ENCODE measurements at regions not wholly inside any gene's neighbourhood (a gene's known extent, or its start where the extent isn't known, plus 50 kb on each side); places are given as distances from the start of the nearest gene placed in this dataset.

DNA sequence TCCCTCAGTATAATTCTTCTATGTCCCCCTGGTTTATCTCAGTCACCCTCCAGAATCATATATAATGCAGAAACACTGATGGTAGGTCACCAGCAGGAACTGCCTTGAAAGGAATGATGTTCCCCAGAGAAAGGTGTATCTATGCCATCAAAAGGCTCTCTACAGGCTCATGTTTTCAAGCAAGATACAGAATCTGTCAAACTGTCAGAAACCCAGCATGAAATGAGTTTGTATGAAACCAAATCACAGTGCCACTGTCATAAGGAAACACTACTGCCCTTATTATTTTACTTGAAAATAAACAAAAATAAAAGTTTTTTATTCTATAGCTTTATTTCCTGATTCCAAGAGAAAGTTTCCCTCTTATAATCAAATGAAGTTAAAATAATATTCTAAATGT lies 1064.5 kb upstream of the DDX18 start (continued):
- TF ChIP-seq EGR1 (IDR thresholded peaks at IDR 0.05; ENCODE audit: low read depth in 2 of 2) (no peak), NR2F2 (IDR thresholded peaks at IDR 0.05) (no peak), TAF1 (conservative IDR thresholded peaks at IDR 0.05) (no peak), HNF4A (conservative IDR thresholded peaks at IDR 0.05) (no peak)
- TF ChIP-seq, protein P1, sequence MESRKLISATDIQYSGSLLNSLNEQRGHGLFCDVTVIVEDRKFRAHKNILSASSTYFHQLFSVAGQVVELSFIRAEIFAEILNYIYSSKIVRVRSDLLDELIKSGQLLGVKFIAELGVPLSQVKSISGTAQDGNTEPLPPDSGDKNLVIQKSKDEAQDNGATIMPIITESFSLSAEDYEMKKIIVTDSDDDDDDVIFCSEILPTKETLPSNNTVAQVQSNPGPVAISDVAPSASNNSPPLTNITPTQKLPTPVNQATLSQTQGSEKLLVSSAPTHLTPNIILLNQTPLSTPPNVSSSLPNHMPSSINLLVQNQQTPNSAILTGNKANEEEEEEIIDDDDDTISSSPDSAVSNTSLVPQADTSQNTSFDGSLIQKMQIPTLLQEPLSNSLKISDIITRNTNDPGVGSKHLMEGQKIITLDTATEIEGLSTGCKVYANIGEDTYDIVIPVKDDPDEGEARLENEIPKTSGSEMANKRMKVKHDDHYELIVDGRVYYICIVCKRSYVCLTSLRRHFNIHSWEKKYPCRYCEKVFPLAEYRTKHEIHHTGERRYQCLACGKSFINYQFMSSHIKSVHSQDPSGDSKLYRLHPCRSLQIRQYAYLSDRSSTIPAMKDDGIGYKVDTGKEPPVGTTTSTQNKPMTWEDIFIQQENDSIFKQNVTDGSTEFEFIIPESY (IDR thresholded peaks at IDR 0.05): no peak

DNA sequence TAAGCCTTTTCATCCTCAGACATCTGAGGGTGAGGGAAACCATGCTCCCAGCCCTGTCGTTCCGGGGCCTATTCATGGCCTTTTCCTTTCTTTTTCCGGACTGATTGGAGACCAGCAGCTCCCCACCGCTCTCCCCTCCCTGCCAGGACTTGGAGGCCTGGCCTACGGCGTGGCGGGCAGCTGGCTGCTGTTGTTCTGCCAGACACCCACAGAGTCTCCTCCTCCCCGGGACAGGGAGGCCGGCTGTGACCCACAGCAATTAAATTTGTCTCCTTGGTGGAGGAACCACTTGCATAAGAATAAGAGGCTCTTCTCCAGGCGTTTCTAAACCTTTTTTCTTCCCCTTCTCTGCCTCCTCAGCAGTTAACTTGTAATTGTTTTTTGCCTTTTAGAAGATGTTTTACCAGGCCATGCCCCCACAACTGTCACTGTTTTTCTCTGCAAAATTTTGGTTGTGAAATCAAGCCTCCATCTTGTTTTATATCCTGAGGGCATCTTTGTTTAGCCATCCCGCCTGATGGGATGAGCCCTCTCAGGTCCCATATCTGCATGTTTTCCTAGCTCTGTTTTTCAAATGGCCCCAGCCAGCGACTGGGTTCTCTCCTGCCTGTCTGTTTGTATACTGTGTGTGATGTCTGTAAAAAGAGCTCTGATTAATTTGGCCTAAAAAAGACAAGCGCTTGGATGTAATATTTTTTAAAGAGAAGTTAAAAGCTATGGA lies 1060.0 kb upstream of the DDX18 start:
- H3K27ac ChIP-seq (ENCODE audit: low read depth in 1 of 2, low read length in 2 of 2): no peak overlapping the region
- TF ChIP-seq RXRA (IDR thresholded peaks at IDR 0.05) (no peak), TAF1 (conservative IDR thresholded peaks at IDR 0.05) (no peak), SP1 (IDR thresholded peaks at IDR 0.05) (no peak), GABPA (IDR thresholded peaks at IDR 0.05 in 1 of 2, conservative IDR thresholded peaks at IDR 0.05 in 1 of 2) (no peak), FOXA1 (IDR thresholded peaks at IDR 0.05) (no peak)
- TF ChIP-seq, protein P1 (IDR thresholded peaks at IDR 0.05): no peak
- no peak overlapping the region for H3K4me3 ChIP-seq (ENCODE audit: low read depth in 1 of 3, low read length in 3 of 3)
- H3K36me3 ChIP-seq (ENCODE audit: control insufficient read depth in 4 of 4, insufficient read depth in 3 of 4, low read depth in 1 of 4, low read length in 3 of 4): no peaks in the 10 kb centered on the region
- H3K9ac ChIP-seq (ENCODE audit: low read depth in 1 of 2, low read length in 2 of 2): no peak overlapping the region
- no peaks in the 10 kb centered on the region for H3K27me3 ChIP-seq (ENCODE audit: control insufficient read depth in 4 of 4, insufficient read depth in 4 of 4, low read length in 3 of 4)
- DNase-seq (ENCODE audit: low spot score): no peak
- H3K9me3 ChIP-seq (ENCODE audit: control insufficient read depth in 4 of 4, low read length in 3 of 4): no peaks in the 10 kb centered on the region
- no peaks in the 10 kb centered on the region for H3K4me1 ChIP-seq (ENCODE audit: control insufficient read depth in 4 of 4, insufficient read depth in 4 of 4, low read length in 3 of 4)
- WGBS: 63% methylated on average over 13 of the region's 13 CpGs

DNA sequence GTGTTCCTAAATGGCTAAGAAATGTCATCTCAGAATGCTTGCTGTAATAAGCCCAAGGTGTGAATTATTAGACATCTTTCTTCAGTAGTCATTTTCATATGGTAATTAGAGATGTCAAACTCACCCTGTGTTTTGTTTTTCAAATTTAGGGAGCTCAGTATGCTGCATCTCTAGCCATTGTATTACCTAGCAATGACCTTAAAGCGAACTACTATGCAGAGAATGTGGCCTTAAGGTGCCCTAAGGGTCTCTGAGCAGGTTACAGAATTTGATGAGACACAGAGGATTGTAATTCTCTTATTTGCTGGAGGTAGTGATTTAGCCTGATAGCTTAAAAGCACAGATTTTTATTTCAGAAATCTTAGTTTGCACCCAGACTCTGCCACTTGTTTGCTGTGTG lies 1052.6 kb upstream of the DDX18 start:
- no peak for DNase-seq (ENCODE audit: low spot score)
- TF ChIP-seq, protein P2, sequence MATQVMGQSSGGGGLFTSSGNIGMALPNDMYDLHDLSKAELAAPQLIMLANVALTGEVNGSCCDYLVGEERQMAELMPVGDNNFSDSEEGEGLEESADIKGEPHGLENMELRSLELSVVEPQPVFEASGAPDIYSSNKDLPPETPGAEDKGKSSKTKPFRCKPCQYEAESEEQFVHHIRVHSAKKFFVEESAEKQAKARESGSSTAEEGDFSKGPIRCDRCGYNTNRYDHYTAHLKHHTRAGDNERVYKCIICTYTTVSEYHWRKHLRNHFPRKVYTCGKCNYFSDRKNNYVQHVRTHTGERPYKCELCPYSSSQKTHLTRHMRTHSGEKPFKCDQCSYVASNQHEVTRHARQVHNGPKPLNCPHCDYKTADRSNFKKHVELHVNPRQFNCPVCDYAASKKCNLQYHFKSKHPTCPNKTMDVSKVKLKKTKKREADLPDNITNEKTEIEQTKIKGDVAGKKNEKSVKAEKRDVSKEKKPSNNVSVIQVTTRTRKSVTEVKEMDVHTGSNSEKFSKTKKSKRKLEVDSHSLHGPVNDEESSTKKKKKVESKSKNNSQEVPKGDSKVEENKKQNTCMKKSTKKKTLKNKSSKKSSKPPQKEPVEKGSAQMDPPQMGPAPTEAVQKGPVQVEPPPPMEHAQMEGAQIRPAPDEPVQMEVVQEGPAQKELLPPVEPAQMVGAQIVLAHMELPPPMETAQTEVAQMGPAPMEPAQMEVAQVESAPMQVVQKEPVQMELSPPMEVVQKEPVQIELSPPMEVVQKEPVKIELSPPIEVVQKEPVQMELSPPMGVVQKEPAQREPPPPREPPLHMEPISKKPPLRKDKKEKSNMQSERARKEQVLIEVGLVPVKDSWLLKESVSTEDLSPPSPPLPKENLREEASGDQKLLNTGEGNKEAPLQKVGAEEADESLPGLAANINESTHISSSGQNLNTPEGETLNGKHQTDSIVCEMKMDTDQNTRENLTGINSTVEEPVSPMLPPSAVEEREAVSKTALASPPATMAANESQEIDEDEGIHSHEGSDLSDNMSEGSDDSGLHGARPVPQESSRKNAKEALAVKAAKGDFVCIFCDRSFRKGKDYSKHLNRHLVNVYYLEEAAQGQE (IDR thresholded peaks at IDR 0.05): no peak
- TF ChIP-seq, protein P1 (IDR thresholded peaks at IDR 0.05): no peak
- TF ChIP-seq HNF4G (IDR thresholded peaks at IDR 0.05) (no peak), EGR1 (IDR thresholded peaks at IDR 0.05; ENCODE audit: low read depth in 2 of 2) (no peak), HNF4A (conservative IDR thresholded peaks at IDR 0.05) (no peak), FOXA1 (IDR thresholded peaks at IDR 0.05) (no peak), FOXA2 (IDR thresholded peaks at IDR 0.05) (no peak), JUND (IDR thresholded peaks at IDR 0.05) (no peak), TAF1 (conservative IDR thresholded peaks at IDR 0.05) (no peak), GABPA (IDR thresholded peaks at IDR 0.05 in 1 of 2, conservative IDR thresholded peaks at IDR 0.05 in 1 of 2) (no peak), SP1 (IDR thresholded peaks at IDR 0.05) (no peak), RXRA (IDR thresholded peaks at IDR 0.05) (no peak), YY1 (IDR thresholded peaks at IDR 0.05) (no peak)
- TF ChIP-seq, protein P3, sequence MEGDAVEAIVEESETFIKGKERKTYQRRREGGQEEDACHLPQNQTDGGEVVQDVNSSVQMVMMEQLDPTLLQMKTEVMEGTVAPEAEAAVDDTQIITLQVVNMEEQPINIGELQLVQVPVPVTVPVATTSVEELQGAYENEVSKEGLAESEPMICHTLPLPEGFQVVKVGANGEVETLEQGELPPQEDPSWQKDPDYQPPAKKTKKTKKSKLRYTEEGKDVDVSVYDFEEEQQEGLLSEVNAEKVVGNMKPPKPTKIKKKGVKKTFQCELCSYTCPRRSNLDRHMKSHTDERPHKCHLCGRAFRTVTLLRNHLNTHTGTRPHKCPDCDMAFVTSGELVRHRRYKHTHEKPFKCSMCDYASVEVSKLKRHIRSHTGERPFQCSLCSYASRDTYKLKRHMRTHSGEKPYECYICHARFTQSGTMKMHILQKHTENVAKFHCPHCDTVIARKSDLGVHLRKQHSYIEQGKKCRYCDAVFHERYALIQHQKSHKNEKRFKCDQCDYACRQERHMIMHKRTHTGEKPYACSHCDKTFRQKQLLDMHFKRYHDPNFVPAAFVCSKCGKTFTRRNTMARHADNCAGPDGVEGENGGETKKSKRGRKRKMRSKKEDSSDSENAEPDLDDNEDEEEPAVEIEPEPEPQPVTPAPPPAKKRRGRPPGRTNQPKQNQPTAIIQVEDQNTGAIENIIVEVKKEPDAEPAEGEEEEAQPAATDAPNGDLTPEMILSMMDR (IDR thresholded peaks at IDR 0.05; ENCODE audit: low read depth, low read length, missing input control): no peak
- TF ChIP-seq, protein P4, sequence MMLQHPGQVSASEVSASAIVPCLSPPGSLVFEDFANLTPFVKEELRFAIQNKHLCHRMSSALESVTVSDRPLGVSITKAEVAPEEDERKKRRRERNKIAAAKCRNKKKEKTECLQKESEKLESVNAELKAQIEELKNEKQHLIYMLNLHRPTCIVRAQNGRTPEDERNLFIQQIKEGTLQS (IDR thresholded peaks at IDR 0.05): no peak
- H3K4me3 ChIP-seq (ENCODE audit: low read depth in 1 of 3, low read length in 3 of 3): no peak overlapping the region
- H3K36me3 ChIP-seq (ENCODE audit: control insufficient read depth in 4 of 4, insufficient read depth in 3 of 4, low read depth in 1 of 4, low read length in 3 of 4): no peaks in the 10 kb centered on the region
- no peaks in the 10 kb centered on the region for H3K27me3 ChIP-seq (ENCODE audit: control insufficient read depth in 4 of 4, insufficient read depth in 4 of 4, low read length in 3 of 4)
- no peaks in the 10 kb centered on the region for H3K9me3 ChIP-seq (ENCODE audit: control insufficient read depth in 4 of 4, low read length in 3 of 4)
- H3K27ac ChIP-seq (ENCODE audit: low read depth in 1 of 2, low read length in 2 of 2): no peak overlapping the region
- 68% methylated on average over 1 of the region's 1 CpG for WGBS
- no peaks in the 10 kb centered on the region for H3K4me1 ChIP-seq (ENCODE audit: control insufficient read depth in 4 of 4, insufficient read depth in 4 of 4, low read length in 3 of 4)
- no peak overlapping the region for H3K9ac ChIP-seq (ENCODE audit: low read depth in 1 of 2, low read length in 2 of 2)

All from liver (tissue), 8 donors.